NCI-H774 (cell line): ENCODE measurements at regions not wholly inside any gene's neighbourhood (a gene's known extent, or its start where the extent isn't known, plus 50 kb on each side); places are given as distances from the start of the nearest gene placed in this dataset.
A peak's percentile ranks its signal among the peaks of the same experiment; 100 is the strongest.

ENCODE experiments used
- DNase-seq: peaks from one replicate; lab custom pipeline; 2025; lab: John Stamatoyannopoulos, UW

DNA sequence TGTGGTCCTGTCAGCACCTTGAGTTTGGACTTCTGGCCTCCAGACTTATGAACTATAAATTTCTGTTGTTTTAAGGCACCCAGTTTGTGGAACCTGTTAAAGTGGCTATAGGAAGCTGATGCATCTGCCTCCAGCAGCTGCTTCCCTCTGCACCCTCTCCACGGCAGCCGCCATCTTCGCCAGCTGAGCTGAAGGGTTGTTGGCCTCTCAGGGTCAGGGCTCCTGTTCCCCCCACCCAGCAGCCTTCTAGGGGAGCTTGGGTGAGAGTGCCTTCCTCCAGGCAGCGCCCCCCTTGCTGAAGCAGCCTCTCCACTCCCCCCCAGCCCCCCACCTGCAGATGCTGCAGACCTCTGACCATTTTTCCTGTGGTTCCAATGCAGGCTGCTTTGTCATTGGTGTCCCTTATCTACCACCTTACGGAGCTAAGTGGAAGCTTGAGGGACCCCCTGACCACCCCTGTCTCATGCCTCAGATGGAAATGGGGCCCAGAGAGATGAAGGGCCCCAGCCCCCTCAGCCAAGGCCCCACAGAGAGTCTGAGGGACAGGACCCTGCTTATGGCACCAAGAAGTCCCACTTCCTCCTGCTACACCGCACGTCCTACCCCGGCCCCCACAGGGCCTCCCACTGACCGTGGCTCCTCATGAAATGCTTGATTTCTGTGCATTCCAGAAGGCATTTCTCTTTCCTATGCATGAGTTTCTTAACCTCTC lies 61.4 kb upstream of the TLE3 start:
- DNase-seq = no peak

DNA sequence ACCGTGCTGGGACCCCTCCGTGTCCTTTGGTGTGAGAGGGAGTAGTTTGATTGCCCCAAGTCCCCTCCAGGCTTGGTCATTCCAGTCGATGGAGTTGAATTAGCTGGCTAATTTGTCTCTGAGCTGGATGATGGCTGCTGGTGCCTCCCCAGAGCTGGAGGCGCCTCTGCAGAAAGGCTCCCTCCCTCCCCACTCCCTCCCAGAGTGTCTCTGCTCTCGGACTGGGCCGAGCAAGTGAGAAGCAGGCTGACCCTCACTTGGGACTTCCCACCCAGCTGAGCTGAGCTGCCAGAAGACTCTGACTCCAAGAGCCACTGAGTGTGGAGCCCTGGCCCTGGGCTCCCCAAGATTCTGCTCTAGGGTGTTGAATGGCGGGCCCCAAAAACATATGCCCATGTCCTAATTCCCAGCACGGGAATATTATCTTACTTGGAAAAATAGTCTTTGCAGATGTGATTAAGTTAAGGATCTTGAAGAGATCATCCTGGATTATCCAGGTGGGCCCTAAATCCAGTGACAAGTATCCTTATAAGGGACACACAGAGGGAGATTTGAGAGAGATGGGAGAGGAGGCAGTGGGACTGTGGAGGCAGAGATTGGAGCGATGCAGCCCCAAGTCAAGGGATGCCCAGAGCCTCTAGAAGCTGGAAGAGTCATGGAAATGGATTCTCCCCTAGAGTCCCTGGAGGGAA lies 60.7 kb upstream of the TLE3 start:
- DNase-seq = no peak

DNA sequence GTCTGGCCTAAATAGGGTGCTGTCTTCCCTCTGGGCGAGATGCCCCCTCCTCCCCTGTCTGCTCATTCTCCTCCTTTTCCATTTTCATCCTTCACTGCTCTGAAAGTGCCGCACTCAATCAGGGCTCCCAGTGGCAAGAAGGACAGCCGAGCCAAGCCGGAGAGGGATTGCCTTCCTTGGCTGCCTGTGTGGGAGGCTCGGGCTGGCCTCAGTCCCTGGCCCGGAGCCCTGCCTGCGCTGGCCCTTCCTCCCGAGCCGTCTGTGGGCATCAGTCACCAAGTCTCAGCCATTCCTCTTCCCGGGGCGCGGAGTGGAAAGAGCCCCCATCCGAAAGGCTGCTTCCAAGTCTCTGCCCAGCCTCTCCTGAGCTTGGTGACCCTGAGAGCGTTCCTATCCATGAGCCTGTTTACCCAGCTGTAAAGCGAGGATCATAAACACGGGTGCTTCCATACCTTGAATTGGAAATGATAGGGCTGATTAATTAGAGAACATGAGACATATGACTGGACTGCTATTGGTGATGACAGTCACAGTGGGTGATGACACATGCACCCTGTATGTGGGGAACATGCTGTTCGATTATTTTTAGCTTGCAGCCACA lies 59.1 kb upstream of the TLE3 start:
- no peak for DNase-seq

DNA sequence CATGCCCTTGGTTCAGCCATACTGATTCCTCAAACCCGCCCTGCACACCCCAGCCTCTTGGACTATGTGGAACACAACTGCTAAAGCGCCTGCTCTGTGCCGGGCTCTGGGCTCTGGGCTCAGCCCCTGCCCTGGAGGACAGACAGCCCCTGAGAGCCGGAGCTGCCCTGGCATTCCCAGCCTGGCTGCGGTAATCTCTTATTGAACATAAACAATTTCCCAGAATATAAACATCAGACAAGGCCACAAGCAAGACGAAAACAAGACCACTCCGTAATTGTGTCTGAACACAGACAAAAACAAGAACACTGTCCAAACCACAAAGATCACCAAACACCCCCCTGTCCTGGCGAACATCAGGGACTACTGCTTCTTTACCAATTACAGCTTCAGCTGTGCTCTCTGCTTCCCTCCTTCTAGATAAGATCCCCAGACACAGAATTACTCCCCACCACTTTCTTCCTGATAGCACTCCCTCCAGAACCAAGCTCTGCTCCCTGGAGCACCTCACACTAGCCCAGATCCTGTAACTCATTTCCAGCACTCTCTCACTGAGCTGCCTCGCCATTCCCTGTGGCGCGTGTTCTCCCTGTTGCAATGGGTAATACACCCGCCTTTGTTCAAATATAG lies 57.1 kb upstream of the TLE3 start:
- no peak for DNase-seq

DNA sequence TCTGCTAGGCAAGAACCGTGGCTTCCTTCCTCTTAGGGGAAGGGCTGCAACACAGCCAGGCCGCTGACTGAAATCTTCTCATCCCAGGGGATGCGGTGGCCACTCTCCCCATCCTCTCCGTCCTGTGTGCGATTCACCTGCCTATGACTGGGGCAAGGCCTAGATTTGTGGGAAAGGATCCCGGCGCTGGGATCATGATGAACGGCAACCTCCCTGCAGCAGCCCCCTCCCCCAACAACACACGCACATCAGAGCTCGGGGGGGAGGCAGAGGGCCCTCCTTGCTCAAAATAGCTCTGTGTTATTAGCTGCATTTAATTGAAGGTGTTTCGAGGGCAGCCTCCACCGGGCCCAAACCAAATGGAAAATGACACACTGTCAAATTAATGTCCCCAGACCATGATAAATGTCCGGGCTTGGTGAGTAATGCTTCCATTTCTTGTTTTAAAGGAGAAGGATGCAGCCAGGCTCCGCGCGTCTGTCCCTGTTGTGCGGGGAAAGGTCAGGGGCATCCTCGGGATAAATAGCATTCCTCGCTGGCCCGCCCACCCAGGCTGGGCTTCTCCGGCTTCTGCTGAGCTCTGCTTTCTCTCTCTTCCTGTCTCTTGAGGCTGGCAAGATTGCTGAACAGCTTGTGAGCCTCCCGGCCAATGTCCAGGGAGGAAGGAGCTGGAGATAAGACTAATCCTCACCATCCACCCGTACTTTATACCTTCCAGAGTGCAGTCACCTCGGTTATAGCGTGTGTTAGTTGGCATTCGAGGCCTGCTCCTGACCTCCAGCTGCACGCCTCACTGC lies 56.4 kb upstream of the TLE3 start:
- DNase-seq = no peak

DNA sequence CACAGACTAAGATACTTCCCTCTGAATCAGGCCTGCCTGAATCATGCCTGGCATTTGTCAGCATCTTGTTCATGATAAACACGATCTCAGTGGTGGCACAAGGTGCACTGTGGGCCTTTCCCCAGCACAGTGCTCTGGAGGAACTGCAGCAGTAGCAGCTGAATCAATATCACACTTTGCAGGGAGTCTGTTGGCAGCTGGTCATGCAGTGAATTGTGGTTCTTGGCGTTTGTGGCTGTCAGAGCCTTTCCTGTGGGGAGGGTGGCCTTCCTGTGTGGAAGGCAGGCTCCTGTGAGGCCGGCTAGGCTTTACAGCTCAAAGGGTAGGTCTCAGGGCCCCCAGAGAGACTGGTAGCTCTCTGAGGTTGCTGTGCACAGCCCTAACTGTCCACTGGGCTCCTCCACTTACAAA lies 54.4 kb upstream of the TLE3 start:
- DNase-seq = peak; percentile 86

DNA sequence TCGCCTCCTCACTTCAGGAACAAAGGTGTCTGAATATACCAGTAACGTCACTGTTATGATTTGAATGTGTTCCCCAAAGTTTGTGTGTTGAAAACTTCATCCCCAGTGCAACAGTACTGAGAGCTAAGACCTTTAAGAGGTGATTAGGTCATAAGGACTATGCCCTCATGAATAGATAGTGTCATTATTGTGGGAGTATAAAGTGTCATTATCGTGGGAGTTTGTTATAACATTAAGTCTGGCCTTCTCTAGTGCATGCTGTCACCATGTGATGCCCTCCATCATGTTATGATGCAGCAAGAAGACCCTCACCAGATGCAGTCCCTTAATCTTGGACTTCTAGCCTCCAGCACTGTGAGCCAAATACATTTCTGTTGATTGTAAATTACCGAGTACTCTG lies 53.7 kb upstream of the TLE3 start:
- DNase-seq = no peak

DNA sequence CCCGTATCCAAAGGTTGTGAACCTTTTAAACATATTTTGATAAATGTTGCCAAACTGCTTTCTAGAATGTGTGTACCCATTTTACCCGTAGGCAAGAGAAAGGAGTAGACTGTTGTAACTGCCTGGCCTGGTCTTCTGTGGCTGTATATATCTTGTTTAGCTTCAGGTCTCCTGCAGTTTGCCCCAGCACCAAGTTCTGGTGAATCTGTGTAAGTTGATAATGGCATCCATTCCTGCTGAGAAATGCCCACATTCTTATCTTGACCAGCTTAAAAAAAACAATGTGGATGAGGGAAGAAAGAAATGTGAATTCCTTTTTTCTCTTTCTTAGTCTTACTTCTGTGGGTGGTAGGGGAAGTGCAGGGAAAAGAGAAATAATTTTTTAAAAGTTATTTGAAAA lies 53.3 kb upstream of the TLE3 start:
- DNase-seq = no peak

DNA sequence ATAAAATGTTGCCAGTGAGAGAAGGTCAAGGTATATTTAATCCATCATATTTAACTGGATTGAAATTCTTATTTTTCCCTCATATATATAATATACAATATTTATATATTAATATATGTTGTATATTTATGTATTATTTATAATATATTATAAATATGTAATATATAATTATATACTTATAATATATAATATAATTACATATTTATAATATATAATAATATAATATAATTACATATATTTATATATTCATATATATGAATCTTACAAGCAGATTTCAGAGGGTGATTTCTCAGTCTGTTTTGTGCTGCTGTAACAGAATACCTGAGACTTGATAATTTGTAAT lies 52.7 kb upstream of the TLE3 start:
- no peak for DNase-seq

DNA sequence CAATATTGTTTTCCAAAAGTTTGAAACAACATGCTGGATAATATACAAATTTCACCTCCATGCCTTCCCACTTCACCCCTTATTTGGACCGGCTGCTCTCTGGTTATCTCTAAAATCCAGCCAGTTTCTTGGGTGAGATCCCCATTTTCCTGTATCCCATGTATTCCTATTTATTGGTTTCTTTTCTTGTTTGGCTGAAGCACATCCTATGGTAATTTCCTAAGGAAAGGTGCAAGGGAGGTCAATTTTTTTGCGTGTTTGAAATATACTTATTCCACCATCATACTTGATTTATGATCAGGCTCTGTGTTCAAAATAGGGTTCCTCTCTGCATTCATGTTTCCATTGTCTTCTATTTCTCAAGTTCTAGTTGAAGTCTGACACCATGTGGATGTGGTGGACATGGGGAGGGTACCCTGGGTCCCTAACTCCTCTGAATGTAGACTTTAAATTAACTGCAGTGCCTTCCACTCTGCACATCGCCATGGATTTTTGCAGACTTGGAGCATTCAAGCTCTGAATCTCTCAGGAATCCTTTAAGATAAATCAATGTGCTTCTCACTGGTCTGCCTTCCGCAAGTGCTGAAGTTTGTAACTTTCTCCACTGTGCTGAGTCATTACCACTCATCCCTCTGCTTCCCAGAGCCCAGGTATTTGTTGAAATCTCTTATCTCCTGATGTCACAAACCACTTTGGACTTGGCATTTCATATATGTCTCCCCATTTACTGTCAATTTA lies 52.1 kb upstream of the TLE3 start:
- DNase-seq = no peak

DNA sequence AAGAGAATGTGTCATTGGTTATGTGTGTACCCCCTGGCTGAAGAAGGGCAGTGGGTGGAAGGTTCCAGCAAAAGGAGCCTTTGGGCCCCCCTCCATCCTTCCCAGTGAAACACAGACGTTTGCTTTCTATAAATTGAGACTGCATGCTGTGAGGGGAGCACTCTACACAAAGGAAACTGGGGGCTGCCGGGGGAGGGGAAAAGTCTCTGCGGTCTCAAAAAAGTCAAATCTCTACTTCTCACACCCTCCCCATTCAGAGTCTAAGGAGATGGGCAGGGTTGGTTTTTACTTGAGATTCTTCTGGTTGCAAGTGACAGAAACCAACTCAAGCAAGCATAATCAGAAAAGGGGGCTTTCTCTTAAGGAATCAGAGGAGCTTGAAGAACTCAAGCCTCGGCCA lies 50.1 kb upstream of the TLE3 start:
- DNase-seq = no peak
